Epithelial cell of esophagus (primary cell): ENCODE measurements at regions not wholly inside any gene's neighbourhood (a gene's known extent, or its start where the extent isn't known, plus 50 kb on each side); places are given as distances from the start of the nearest gene placed in this dataset.
A peak's percentile ranks its signal among the peaks of the same experiment; 100 is the strongest.

Source experiments
- DNase-seq: peaks from one replicate; pipeline ENCODE4 v3.0.0; 2010; ENCODE audit warnings: low read depth
- H3K4me3 ChIP-seq: 2 replicates; pipeline ENCODE4 v1.5.1; 2011; ENCODE audit warnings: mild to moderate bottlenecking, low read length, control low read depth
- CTCF ChIP-seq: IDR thresholded peaks from 2 replicates; pipeline ENCODE4 v1.5.1; 2011; ENCODE audit warnings: low read depth, mild to moderate bottlenecking, low read length, control low read depth, inconsistent platforms; ENCODE audit not compliant: insufficient read depth; ENCODE audit errors: missing control alignments

GRCh38 chr1:173117761-173118160 lies 67.0 kb upstream of the TNFSF18 start:
- H3K4me3 ChIP-seq = no peak overlapping the region
- no peak for TF ChIP-seq CTCF
- DNase-seq = no peak

GRCh38 chr1:173117108-173117633 lies 66.4 kb upstream of the TNFSF18 start:
- H3K4me3 ChIP-seq = no peak overlapping the region
- no peak for DNase-seq
- TF ChIP-seq CTCF = no peak

GRCh38 chr1:173114346-173114745 lies 63.6 kb upstream of the TNFSF18 start:
- no peak for TF ChIP-seq CTCF
- DNase-seq = peak; percentile 29
- H3K4me3 ChIP-seq = no peak overlapping the region

- no peak overlapping the region for H3K4me3 ChIP-seq
- peak; percentile 97 for DNase-seq
- TF ChIP-seq CTCF = no peak
Measured at GRCh38 chr1:173113015-173113741, 62.4 kb upstream of the TNFSF18 start.

GRCh38 chr1:173112129-173112528 lies 61.4 kb upstream of the TNFSF18 start:
- no peak for TF ChIP-seq CTCF
- peak; percentile 75 for DNase-seq
- no peak overlapping the region for H3K4me3 ChIP-seq

- no peak for DNase-seq
- H3K4me3 ChIP-seq = no peak overlapping the region
- TF ChIP-seq CTCF = no peak
Measured at GRCh38 chr1:173107696-173108095, 57.0 kb upstream of the TNFSF18 start.

GRCh38 chr1:173103006-173103405 lies 52.3 kb upstream of the TNFSF18 start:
- no peak overlapping the region for H3K4me3 ChIP-seq
- no peak for DNase-seq
- no peak for TF ChIP-seq CTCF
